ENCODE measurements at regions not wholly inside any gene's neighbourhood (a gene's known extent, or its start where the extent isn't known, plus 50 kb on each side); places are given as distances from the start of the nearest gene placed in this dataset.

- TF ChIP-seq ZNF707 (tag by site-specific recombination; IDR thresholded peaks at IDR 0.05): no peak
- TF ChIP-seq, protein P1, sequence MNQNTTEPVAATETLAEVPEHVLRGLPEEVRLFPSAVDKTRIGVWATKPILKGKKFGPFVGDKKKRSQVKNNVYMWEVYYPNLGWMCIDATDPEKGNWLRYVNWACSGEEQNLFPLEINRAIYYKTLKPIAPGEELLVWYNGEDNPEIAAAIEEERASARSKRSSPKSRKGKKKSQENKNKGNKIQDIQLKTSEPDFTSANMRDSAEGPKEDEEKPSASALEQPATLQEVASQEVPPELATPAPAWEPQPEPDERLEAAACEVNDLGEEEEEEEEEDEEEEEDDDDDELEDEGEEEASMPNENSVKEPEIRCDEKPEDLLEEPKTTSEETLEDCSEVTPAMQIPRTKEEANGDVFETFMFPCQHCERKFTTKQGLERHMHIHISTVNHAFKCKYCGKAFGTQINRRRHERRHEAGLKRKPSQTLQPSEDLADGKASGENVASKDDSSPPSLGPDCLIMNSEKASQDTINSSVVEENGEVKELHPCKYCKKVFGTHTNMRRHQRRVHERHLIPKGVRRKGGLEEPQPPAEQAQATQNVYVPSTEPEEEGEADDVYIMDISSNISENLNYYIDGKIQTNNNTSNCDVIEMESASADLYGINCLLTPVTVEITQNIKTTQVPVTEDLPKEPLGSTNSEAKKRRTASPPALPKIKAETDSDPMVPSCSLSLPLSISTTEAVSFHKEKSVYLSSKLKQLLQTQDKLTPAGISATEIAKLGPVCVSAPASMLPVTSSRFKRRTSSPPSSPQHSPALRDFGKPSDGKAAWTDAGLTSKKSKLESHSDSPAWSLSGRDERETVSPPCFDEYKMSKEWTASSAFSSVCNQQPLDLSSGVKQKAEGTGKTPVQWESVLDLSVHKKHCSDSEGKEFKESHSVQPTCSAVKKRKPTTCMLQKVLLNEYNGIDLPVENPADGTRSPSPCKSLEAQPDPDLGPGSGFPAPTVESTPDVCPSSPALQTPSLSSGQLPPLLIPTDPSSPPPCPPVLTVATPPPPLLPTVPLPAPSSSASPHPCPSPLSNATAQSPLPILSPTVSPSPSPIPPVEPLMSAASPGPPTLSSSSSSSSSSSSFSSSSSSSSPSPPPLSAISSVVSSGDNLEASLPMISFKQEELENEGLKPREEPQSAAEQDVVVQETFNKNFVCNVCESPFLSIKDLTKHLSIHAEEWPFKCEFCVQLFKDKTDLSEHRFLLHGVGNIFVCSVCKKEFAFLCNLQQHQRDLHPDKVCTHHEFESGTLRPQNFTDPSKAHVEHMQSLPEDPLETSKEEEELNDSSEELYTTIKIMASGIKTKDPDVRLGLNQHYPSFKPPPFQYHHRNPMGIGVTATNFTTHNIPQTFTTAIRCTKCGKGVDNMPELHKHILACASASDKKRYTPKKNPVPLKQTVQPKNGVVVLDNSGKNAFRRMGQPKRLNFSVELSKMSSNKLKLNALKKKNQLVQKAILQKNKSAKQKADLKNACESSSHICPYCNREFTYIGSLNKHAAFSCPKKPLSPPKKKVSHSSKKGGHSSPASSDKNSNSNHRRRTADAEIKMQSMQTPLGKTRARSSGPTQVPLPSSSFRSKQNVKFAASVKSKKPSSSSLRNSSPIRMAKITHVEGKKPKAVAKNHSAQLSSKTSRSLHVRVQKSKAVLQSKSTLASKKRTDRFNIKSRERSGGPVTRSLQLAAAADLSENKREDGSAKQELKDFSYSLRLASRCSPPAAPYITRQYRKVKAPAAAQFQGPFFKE (tag by site-specific recombination; IDR thresholded peaks at IDR 0.05; ENCODE audit: borderline replicate concordance): no peak
- TF ChIP-seq ZNF558 (tag by site-specific recombination; IDR thresholded peaks at IDR 0.05): no peak
- no peak for TF ChIP-seq CTCF (tag by site-specific recombination; IDR thresholded peaks at IDR 0.05)
- TF ChIP-seq ZNF280D (tag by site-specific recombination; IDR thresholded peaks at IDR 0.05): no peak
- no peak for TF ChIP-seq SP7 (tag by site-specific recombination; IDR thresholded peaks at IDR 0.05)
- TF ChIP-seq ZNF335 (tag by site-specific recombination; conservative IDR thresholded peaks at IDR 0.05): no peak
- TF ChIP-seq ZNF292 (tag by site-specific recombination; IDR thresholded peaks at IDR 0.05; ENCODE audit: borderline replicate concordance, low read depth): no peak
Observed at GRCh38 chr14:82602794-82603193, 1069.1 kb upstream of the SEL1L start.
